ENCODE measurements at regions not wholly inside any gene's neighbourhood (a gene's known extent, or its start where the extent isn't known, plus 50 kb on each side); places are given as distances from the start of the nearest gene placed in this dataset.

DNA sequence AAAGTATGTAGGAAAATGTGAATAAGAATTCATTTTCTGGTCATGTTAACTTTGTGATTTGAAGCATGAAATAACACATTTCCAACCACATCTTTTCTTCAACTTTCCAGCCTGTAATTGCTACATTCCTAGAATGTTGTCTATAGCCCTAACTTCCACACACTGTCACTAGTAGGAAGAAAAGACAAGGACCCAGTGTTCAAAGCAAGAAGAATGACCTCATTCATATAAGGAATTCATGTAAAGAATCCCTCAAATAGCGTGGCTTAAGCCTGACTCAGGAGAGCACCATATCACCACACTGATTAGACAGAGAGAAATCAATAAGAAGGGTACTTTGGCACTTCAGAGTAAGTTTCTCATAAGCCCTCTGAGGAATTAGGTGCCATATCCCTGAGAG, 318.7 kb upstream of the CHRM2 start:
- POLR2A ChIA-PET (ENCODE audit: partially characterized antibody): no interaction called here
- TF ChIP-seq RBBP5 (IDR thresholded peaks at IDR 0.05; ENCODE audit: borderline replicate concordance, low read depth, low read length): no peak
- no peak for TF ChIP-seq BRCA1 (IDR thresholded peaks at IDR 0.05; ENCODE audit: low read depth, low read length)
- TF ChIP-seq ATF2 (IDR thresholded peaks at IDR 0.05; ENCODE audit: low read length): no peak
- no peak for TF ChIP-seq HDAC2 (IDR thresholded peaks at IDR 0.05; ENCODE audit: borderline replicate concordance in 1 of 2, low read depth in 2 of 2, low read length in 2 of 2)
- no peak for TF ChIP-seq GABPA (IDR thresholded peaks at IDR 0.05; ENCODE audit: borderline replicate concordance, insufficient read depth, low read length)
- TF ChIP-seq SIRT6 (IDR thresholded peaks at IDR 0.05; ENCODE audit: low read length): no peak
- TF ChIP-seq SAP30 (IDR thresholded peaks at IDR 0.05; ENCODE audit: insufficient read depth, insufficient replicate concordance, low read length): no peak
- TF ChIP-seq RXRA (IDR thresholded peaks at IDR 0.05; ENCODE audit: insufficient read depth, low read depth, low read length): no peak
- TF ChIP-seq, protein P1, sequence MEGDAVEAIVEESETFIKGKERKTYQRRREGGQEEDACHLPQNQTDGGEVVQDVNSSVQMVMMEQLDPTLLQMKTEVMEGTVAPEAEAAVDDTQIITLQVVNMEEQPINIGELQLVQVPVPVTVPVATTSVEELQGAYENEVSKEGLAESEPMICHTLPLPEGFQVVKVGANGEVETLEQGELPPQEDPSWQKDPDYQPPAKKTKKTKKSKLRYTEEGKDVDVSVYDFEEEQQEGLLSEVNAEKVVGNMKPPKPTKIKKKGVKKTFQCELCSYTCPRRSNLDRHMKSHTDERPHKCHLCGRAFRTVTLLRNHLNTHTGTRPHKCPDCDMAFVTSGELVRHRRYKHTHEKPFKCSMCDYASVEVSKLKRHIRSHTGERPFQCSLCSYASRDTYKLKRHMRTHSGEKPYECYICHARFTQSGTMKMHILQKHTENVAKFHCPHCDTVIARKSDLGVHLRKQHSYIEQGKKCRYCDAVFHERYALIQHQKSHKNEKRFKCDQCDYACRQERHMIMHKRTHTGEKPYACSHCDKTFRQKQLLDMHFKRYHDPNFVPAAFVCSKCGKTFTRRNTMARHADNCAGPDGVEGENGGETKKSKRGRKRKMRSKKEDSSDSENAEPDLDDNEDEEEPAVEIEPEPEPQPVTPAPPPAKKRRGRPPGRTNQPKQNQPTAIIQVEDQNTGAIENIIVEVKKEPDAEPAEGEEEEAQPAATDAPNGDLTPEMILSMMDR (IDR thresholded peaks at IDR 0.05; ENCODE audit: control extremely low read depth in 1 of 3, insufficient read depth in 1 of 3, low read depth in 1 of 3, low read length in 3 of 3): no peak
- no peak for TF ChIP-seq SUZ12 (IDR thresholded peaks at IDR 0.05; ENCODE audit: low read length)

More for the DNA sequence above, 318.7 kb upstream of the CHRM2 start:
- H3K14ac ChIP-seq (ENCODE audit: insufficient read length): no peak overlapping the region
- H2BK120ac ChIP-seq (replicated peaks; ENCODE audit: low read depth, low read length): no peak overlapping the region
- no peak overlapping the region for H2BK15ac ChIP-seq (ENCODE audit: low read length)
- FAIRE-seq (no peak), DNase-seq (ENCODE audit: low read depth in 1 of 2, low spot score in 2 of 2) (no peak)
- no peak overlapping the region for H3K4me2 ChIP-seq (ENCODE audit: insufficient read depth in 1 of 2, low read depth in 2 of 2, low read length in 2 of 2)
- no peaks in the 10 kb centered on the region for H3K23me2 ChIP-seq (ENCODE audit: low read depth, low read length)
- H2BK12ac ChIP-seq (ENCODE audit: low read depth, low read length): no peak overlapping the region
- H3K4me1 ChIP-seq (replicated peaks in 1 of 4; ENCODE audit: control insufficient read depth in 3 of 4, insufficient read depth in 4 of 4, low read length in 3 of 4): no peaks in the 10 kb centered on the region
- no peaks in the 10 kb centered on the region for H3K36me3 ChIP-seq (ENCODE audit: control insufficient read depth in 2 of 4, insufficient read depth in 4 of 4, low read length in 3 of 4)
- no peak overlapping the region for H4K91ac ChIP-seq (replicated peaks; ENCODE audit: insufficient read length, low read length)
- CTCF ChIA-PET (ENCODE audit: partially characterized antibody): no interaction called here
- H2BK5ac ChIP-seq (ENCODE audit: low read depth, low read length): no peak overlapping the region
- no peaks in the 10 kb centered on the region for H3K9me3 ChIP-seq (ENCODE audit: insufficient read depth in 2 of 2, low read depth in 1 of 2, low read length in 1 of 2)
- no peaks in the 10 kb centered on the region for H3K79me1 ChIP-seq (ENCODE audit: low read depth, low read length)
- H3K79me2 ChIP-seq (ENCODE audit: control insufficient read depth in 1 of 2, insufficient read depth in 2 of 2, low read length in 2 of 2): no peaks in the 10 kb centered on the region
- no peak overlapping the region for H3K56ac ChIP-seq (replicated peaks; ENCODE audit: insufficient read length, low read depth, low read length)
- no peak overlapping the region for H2AK5ac ChIP-seq (ENCODE audit: low read depth, low read length)
- no peak overlapping the region for H4K5ac ChIP-seq (ENCODE audit: insufficient read length, low read depth, low read length)
- WGBS, 2 experiments (ENCODE audit: extremely low coverage in 1 of 2, insufficient coverage in 1 of 2, insufficient read length in 1 of 2, insufficient replicate concordance in 2 of 2, low coverage in 1 of 2, low lambda C conversion rate in 2 of 2, missing lambda C conversion rate in 1 of 2): 86% methylated on average over 1 of the region's 1 CpG; no CpG with 5 or more reads in 1 of the 2 experiments
- no peaks in the 10 kb centered on the region for H3K27me3 ChIP-seq (replicated peaks in 1 of 4; ENCODE audit: control insufficient read depth in 3 of 4, extremely low read depth in 1 of 4, insufficient read depth in 3 of 4, low read length in 3 of 4)
- no peak overlapping the region for H3K4me3 ChIP-seq (ENCODE audit: extremely low read depth in 1 of 4, insufficient read depth in 2 of 4, low read depth in 3 of 4, low read length in 4 of 4)
- H3K18ac ChIP-seq (ENCODE audit: extremely low read depth, low read length): no peak overlapping the region
- no peak overlapping the region for H2AFZ ChIP-seq (ENCODE audit: low read length)
- H2BK20ac ChIP-seq (ENCODE audit: low read length): no peak overlapping the region
- no peak overlapping the region for H4K8ac ChIP-seq (ENCODE audit: extremely low read depth, insufficient read depth, low read length)
- no peak overlapping the region for H3K9ac ChIP-seq (replicated peaks in 1 of 4; ENCODE audit: extremely low read depth in 1 of 4, low read depth in 3 of 4, low read length in 3 of 4)
- no peak overlapping the region for H3K4ac ChIP-seq (replicated peaks; ENCODE audit: insufficient read length, low read depth, low read length)
- H3K27ac ChIP-seq (ENCODE audit: low read depth, low read length): no peak overlapping the region
- H3K23ac ChIP-seq (ENCODE audit: insufficient read length): no peak overlapping the region
- no peaks in the 10 kb centered on the region for H4K20me1 ChIP-seq (replicated peaks in 1 of 2; ENCODE audit: control insufficient read depth in 1 of 2, insufficient read depth in 2 of 2, low read length in 2 of 2)
